DOHH2 (cell line): ENCODE measurements at regions not wholly inside any gene's neighbourhood (a gene's known extent, or its start where the extent isn't known, plus 50 kb on each side); places are given as distances from the start of the nearest gene placed in this dataset.

ENCODE experiments used
- H3F3A ChIP-seq: fragments of 200-600 bp; sonication (generic), shearing (Covaris generic); 2 replicates; pipeline ENCODE4 v1.6.0; 2016; ENCODE audit warnings: antibody characterized with exemption, mild to moderate bottlenecking; ENCODE audit not compliant: control insufficient read depth, insufficient read depth
- H3K27ac ChIP-seq: fragments of 200-600 bp; sonication (generic); 2 replicates; pipeline ENCODE4 v1.5.1; 2014; ENCODE audit warnings: low read depth, mild to moderate bottlenecking, low read length, moderate library complexity
- H3K27me3 ChIP-seq: fragments of 200-600 bp; sonication (generic); 2 replicates; pipeline ENCODE4 v1.6.1; 2014; ENCODE audit warnings: mild to moderate bottlenecking, low read length, mixed read lengths; ENCODE audit not compliant: control insufficient read depth
- H3K36me3 ChIP-seq: fragments of 200-600 bp; sonication (generic); 2 replicates; pipeline ENCODE4 v1.6.1; 2014; ENCODE audit warnings: mild to moderate bottlenecking, low read length, moderate library complexity, mixed read lengths; ENCODE audit not compliant: control insufficient read depth
- H3K4me1 ChIP-seq: fragments of 200-600 bp; sonication (generic); 2 replicates; pipeline ENCODE4 v1.6.1; 2014; ENCODE audit warnings: mild to moderate bottlenecking, low read length, mixed read lengths; ENCODE audit not compliant: control insufficient read depth
- H3K4me2 ChIP-seq: fragments of 200-600 bp; sonication (generic); 2 replicates; pipeline ENCODE4 v1.6.0; 2014; ENCODE audit warnings: mild to moderate bottlenecking, low read length, moderate library complexity
- H3K4me3 ChIP-seq: fragments of 200-600 bp; sonication (generic); 2 replicates; pipeline ENCODE4 v1.5.1; 2014; ENCODE audit warnings: mild to moderate bottlenecking, low read length, mixed read lengths
- H3K79me2 ChIP-seq: fragments of 200-600 bp; sonication (generic); 2 replicates; pipeline ENCODE4 v1.6.1; 2014; ENCODE audit warnings: mild to moderate bottlenecking, low read length, mixed read lengths; ENCODE audit not compliant: control insufficient read depth
- H3K9me2 ChIP-seq: fragments of 200-600 bp; sonication (generic); replicated peaks from 2 replicates; pipeline ENCODE4 v1.6.1; 2014; ENCODE audit warnings: mild to moderate bottlenecking, low read length, mixed read lengths; ENCODE audit not compliant: control insufficient read depth
- H3K9me3 ChIP-seq: fragments of 200-600 bp; sonication (generic); 2 replicates; pipeline ENCODE4 v1.6.1; 2014; ENCODE audit warnings: antibody characterized with exemption, low read length, mixed read lengths; ENCODE audit not compliant: control insufficient read depth, insufficient read depth
- H4K20me1 ChIP-seq: fragments of 200-600 bp; sonication (generic); 2 replicates; pipeline ENCODE4 v1.6.0; 2014; ENCODE audit warnings: low read depth, mild to moderate bottlenecking, antibody characterized with exemption, low read length, moderate library complexity; ENCODE audit not compliant: control insufficient read depth, insufficient read depth
- CTCF ChIP-seq: fragments of 200-600 bp; sonication (generic); IDR thresholded peaks from one replicate; pipeline ENCODE4 v1.5.1; 2014; ENCODE audit warnings: antibody characterized with exemption, mild to moderate bottlenecking, low read depth, low read length; ENCODE audit not compliant: poor library complexity, severe bottlenecking
- EZH2phosphoT487 ChIP-seq: fragments of 200-600 bp; sonication (generic); IDR thresholded peaks from 2 replicates; pipeline ENCODE4 v1.6.1; 2017; ENCODE audit warnings: borderline replicate concordance, mild to moderate bottlenecking, antibody characterized with exemption, low read length, moderate library complexity, mixed read lengths

GRCh38 chr5:88130211-88130815 lies 138.3 kb downstream of the TMEM161B start:
- no peaks in the 10 kb centered on the region for H3K36me3 ChIP-seq
- H3F3A ChIP-seq: no peaks in the 10 kb centered on the region
- TF ChIP-seq CTCF (no peak), EZH2phosphoT487 (no peak)
- no peaks in the 10 kb centered on the region for H4K20me1 ChIP-seq
- no peak overlapping the region for H3K4me2 ChIP-seq
- H3K79me2 ChIP-seq: no peaks in the 10 kb centered on the region
- H3K27me3 ChIP-seq: no peaks in the 10 kb centered on the region
- H3K9me2 ChIP-seq: no peaks in the 10 kb centered on the region
- no peaks in the 10 kb centered on the region for H3K4me1 ChIP-seq
- H3K9me3 ChIP-seq: no peaks in the 10 kb centered on the region
- H3K27ac ChIP-seq: no peak overlapping the region
- no peak overlapping the region for H3K4me3 ChIP-seq

- no peaks in the 10 kb centered on the region for H3K79me2 ChIP-seq
- no peak overlapping the region for H3K4me2 ChIP-seq
- TF ChIP-seq CTCF: no peak
- no peaks in the 10 kb centered on the region for H3K4me1 ChIP-seq
- no peaks in the 10 kb centered on the region for H3K9me2 ChIP-seq
- H3K27me3 ChIP-seq: no peaks in the 10 kb centered on the region
- no peaks in the 10 kb centered on the region for H3K9me3 ChIP-seq
- no peaks in the 10 kb centered on the region for H3K36me3 ChIP-seq
- no peaks in the 10 kb centered on the region for H4K20me1 ChIP-seq
- no peak overlapping the region for H3K27ac ChIP-seq
- H3F3A ChIP-seq: no peaks in the 10 kb centered on the region
- H3K4me3 ChIP-seq: no peak overlapping the region
Measured at GRCh38 chr5:88128813-88129212, 139.8 kb downstream of the TMEM161B start.

- no peaks in the 10 kb centered on the region for H3K4me1 ChIP-seq
- H3K9me3 ChIP-seq: no peaks in the 10 kb centered on the region
- no peaks in the 10 kb centered on the region for H3F3A ChIP-seq
- TF ChIP-seq EZH2phosphoT487 (no peak), CTCF (no peak)
- H3K27ac ChIP-seq: no peak overlapping the region
- no peaks in the 10 kb centered on the region for H3K9me2 ChIP-seq
- H3K4me2 ChIP-seq: no peak overlapping the region
- no peaks in the 10 kb centered on the region for H3K36me3 ChIP-seq
- H3K4me3 ChIP-seq: no peak overlapping the region
- H4K20me1 ChIP-seq: no peaks in the 10 kb centered on the region
- H3K79me2 ChIP-seq: no peaks in the 10 kb centered on the region
- no peaks in the 10 kb centered on the region for H3K27me3 ChIP-seq
Measured at GRCh38 chr5:88119535-88120125, 149.0 kb downstream of the TMEM161B start.
